HG02840 (cell line): ENCODE measurements at regions not wholly inside any gene's neighbourhood (a gene's known extent, or its start where the extent isn't known, plus 50 kb on each side); places are given as distances from the start of the nearest gene placed in this dataset.
A peak's percentile ranks its signal among the peaks of the same experiment; 100 is the strongest.
"Not testable (repeated sequence)": the region's sequence is repeated elsewhere in the genome, so short reads cannot be mapped to it uniquely, and the experiment has no call there.

Experiments
- ATAC-seq: cut with Tn5 transposase; IDR thresholded peaks from one replicate; pipeline ENCODE4 v1.9.1; 2021; ENCODE audit warnings: mild to moderate bottlenecking, moderate library complexity, moderate number of reproducible peaks; ENCODE audit not compliant: unreplicated experiment, low FRiP score

GRCh38 chr17:70320673-70321345 is 151.5 kb downstream of the KCNJ2 start:
- no peak for ATAC-seq

GRCh38 chr17:70321352-70321751 is 152.0 kb downstream of the KCNJ2 start:
- ATAC-seq: no peak

- ATAC-seq: no peak
Observed at GRCh38 chr17:70323269-70323668, 153.9 kb downstream of the KCNJ2 start.

GRCh38 chr17:70324031-70324430 is 154.7 kb downstream of the KCNJ2 start:
- ATAC-seq: no peak

- no peak for ATAC-seq
Observed at GRCh38 chr17:70327279-70327678, 157.9 kb downstream of the KCNJ2 start.

GRCh38 chr17:70327723-70328122 is 158.4 kb downstream of the KCNJ2 start:
- ATAC-seq: no peak

- ATAC-seq: no peak
Observed at GRCh38 chr17:70329721-70330120, 160.4 kb downstream of the KCNJ2 start.

GRCh38 chr17:70331066-70331465 is 161.7 kb downstream of the KCNJ2 start:
- not testable (repeated sequence) for ATAC-seq

GRCh38 chr17:70332356-70333210 is 163.3 kb downstream of the KCNJ2 start:
- ATAC-seq: no peak

GRCh38 chr17:70336411-70336810 is 167.1 kb downstream of the KCNJ2 start:
- no peak for ATAC-seq

GRCh38 chr17:70338946-70339354 is 169.6 kb downstream of the KCNJ2 start:
- ATAC-seq: no peak

GRCh38 chr17:70343114-70343513 is 173.8 kb downstream of the KCNJ2 start:
- ATAC-seq: no peak

GRCh38 chr17:70344386-70345060 is 175.2 kb downstream of the KCNJ2 start:
- no peak for ATAC-seq

- no peak for ATAC-seq
Observed at GRCh38 chr17:70345061-70345460, 175.7 kb downstream of the KCNJ2 start.

GRCh38 chr17:70352834-70353233 is 183.5 kb downstream of the KCNJ2 start:
- ATAC-seq: no peak

GRCh38 chr17:70353408-70354092 is 184.2 kb downstream of the KCNJ2 start:
- no peak for ATAC-seq

- no peak for ATAC-seq
Observed at GRCh38 chr17:70355185-70355584, 185.9 kb downstream of the KCNJ2 start.

- no peak for ATAC-seq
Observed at GRCh38 chr17:70357190-70357589, 187.9 kb downstream of the KCNJ2 start.

- peak; percentile 80 for ATAC-seq
Observed at GRCh38 chr17:70365091-70365583, 195.8 kb downstream of the KCNJ2 start.

- ATAC-seq: no peak
Observed at GRCh38 chr17:70366386-70366785, 197.1 kb downstream of the KCNJ2 start.
